CD4-positive, alpha-beta T cell treated with Interleukin-10 for 1 hour (primary cell): ENCODE measurements at regions not wholly inside any gene's neighbourhood (a gene's known extent, or its start where the extent isn't known, plus 50 kb on each side); places are given as distances from the start of the nearest gene placed in this dataset.
"Not testable (repeated sequence)": the region's sequence is repeated elsewhere in the genome, so short reads cannot be mapped to it uniquely, and the experiment has no call there.

ENCODE experiments used
- DNase-seq: peaks from one replicate; pipeline ENCODE4 v3.0.0-alpha.2; 2020

DNA sequence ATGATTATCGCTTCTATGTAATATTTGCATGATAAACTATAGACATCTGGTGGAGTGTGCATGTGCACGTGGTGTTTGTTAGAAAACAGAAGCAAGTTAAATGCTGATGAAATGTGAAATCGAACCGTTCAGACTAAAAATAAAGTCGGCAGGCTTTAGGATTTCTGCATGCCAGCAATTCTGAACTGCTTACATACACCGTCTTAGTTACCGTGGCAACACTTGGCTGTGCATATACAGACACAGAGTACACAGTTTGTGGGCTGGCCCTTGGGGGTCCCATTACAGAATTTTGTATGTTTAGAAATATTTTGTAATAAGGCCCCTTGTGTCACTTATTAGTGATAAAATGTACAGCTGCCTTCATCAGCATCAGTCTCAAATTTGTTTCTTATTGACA, 605.5 kb downstream of the RBFOX1 start:
- DNase-seq: no peak

DNA sequence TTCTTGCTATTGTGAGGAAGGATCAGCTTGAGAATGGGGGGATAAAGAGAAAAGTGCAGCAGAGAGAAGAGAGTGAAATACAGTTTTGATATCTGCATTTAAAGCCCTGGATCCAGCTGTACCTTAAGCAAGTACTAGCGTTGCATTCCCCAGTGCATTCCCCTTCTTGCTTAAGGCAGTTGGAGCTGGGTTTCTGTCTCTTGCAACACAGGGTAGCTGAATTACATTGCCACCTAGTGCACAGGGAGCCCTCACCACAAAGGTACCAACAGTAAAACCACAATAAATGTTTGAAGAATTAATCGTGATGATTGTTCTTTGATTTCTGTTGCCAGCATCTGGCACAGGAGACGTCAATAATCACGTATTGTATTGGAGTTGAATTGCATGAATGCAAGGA, 588.7 kb downstream of the RBFOX1 start:
- DNase-seq: no peak

DNA sequence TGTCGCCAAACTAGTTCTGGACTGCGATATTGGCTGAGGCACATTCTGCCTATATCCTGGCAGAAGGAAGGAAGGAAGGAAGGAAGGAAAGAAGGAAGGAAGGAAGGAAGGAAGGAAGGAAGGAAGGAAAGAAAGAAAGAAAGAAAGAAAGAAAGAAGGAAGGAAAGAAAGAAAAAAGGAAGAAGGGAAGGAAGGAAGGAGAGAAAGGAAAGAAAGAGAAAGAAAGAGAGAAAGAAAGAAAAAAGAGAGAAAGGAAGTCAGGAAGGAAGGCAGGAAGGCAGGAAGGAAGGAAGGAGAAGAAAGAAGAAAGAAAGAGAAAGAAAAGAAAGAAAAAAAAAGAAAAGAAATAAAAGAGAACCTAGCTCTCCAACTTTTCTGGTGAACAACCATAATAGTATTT, 587.1 kb downstream of the RBFOX1 start:
- no peak for DNase-seq

DNA sequence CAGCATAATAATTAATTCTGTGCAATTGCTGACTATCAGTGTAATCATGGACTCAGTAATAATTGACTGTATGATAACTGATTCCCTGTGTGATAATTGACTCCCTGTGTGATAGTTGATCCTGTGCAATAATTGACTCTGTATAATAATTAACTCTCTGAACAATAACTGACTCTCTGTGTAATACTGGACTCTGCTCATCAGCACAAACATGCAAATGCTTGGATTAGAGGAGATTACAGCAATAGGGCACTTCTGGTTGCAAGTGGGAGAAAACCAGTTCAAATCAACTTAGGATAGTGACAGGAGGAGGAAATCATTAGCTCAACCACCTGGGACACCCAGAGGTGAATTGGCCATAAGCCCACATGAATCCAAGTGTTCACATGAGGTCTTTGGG, 582.1 kb downstream of the RBFOX1 start:
- DNase-seq: no peak

DNA sequence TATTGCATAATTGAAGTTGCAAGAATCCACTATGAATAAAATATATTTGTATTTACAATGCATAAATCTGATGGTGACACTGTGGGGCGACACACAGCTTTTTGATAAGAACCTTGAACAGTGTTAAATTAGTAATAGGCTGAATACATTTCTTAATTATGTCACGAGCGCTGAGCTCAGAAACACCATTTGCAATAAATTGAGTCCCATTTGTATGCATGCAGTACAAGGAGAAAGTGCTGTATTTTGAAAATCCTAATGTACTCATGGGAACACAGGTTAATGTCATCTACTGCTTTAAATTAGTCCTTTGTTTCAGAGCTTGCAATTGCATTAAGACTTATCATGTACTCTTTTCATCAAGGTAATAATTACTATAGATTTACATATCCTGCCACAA, 579.5 kb downstream of the RBFOX1 start:
- no peak for DNase-seq

DNA sequence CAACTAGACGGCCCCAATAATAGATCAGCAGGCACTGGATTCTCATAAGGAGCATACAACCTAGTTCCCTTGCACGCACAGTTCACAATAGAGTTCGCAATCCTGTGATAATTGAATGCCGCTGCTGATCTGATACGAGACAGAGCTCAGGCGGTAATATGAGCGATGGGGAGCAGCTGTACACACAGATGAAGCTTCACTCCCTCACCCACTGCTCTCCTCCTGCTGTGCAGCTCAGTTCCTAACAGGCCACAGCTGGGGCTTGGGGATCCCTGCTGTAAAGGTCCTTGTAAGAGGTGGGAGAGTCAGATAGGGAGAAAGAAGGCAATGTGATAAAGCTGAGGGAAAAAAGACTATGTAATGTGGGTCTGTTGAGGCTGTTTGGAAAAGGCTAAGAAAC, 577.5 kb downstream of the RBFOX1 start:
- DNase-seq: no peak

DNA sequence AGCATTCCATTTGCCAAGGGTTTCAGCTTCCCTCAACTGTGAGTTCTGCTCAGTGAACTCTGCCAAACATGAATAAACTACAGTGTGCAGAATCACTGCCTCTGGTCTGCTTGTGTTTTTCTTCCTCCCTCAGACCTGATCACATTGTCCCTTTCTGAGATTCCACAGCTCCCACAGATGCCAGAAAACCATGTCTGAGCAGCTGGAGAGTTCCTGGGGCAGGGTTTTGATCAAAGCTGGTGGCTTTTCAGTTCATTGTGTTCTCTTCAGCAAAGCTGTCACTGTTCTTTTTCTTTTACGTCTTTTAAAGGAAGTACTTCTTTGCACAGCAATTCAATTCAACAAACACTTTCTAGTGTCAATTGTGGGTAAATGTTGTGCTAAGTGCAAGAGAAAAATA, 555.8 kb downstream of the RBFOX1 start:
- no peak for DNase-seq

DNA sequence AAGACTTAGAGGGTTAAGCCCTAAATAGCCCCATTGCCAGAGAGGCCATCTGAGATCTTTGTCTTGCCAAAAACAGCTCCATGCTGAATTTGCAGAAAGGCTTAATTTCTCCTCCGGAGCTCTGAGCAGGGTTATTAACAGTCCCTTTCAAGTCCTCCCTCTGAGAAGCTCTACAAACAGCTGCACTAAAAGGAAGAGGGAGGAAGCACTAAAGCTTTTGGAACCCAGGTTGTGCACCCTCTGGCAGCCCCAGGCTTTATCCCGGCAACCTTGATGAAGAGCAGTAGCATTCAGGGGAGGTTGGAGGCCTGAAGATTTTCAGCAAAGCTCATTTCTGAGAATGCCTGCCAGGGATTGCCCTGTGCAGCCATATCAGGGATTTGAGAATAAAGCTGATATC, 554.7 kb downstream of the RBFOX1 start:
- DNase-seq: no peak

DNA sequence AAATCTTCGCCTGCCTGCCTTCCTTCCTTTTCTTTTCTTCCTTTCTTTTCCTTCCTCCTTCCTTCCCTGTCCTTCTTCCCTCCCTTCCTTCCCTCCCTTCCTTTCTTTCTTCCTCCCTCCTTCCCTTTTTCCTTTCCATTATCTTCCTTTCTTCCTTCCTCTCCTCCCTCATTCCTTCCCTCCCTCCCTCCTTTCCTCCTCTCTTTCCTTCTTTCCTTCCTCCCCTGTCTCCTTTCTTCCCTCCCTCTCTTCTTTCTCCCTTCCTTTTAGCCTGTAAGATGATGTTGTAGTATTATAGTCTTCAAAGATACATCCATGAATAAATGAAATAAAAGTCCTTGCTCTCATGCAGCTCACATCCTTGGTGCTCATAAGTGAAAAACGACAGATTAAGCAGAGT, 539.3 kb downstream of the RBFOX1 start:
- DNase-seq: no peak

DNA sequence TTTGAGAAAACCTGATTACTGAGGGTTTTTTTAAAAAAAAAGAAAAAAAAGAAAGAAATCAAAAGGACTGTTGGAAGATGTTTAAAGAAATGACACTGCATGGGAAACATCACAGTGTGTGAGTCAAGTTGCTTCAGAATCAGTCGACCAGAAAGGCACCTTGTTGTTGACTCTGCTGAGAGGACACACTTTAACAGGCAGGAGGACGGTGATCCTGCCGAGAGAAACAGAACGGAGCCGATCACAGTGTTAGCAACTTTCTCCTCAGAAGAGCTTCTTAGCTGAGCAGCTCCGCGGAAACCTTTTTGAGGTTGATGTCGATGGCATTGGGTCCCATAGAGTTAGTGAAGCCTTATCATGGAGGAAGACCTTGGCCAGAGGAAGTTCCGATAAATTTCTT, 538.7 kb downstream of the RBFOX1 start:
- no peak for DNase-seq

DNA sequence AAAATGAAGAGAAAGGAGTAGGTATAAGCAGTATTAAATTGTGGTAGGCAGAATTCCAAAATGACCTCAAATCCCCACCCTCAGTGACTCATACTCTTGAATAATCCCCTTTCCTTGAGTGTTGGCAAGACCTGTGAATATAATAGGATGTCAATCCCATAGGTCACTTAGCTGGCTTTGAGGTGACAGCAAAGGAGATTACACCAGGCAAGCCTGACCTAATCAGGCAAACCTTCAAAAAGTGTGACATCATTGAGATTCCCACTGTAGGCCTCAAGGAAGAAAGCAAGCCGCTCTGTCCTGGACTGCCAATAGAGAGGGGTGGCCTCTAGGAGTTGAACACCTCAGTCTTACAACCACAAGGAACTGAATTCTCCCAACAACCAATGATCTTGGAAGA, 535.2 kb downstream of the RBFOX1 start:
- no peak for DNase-seq

DNA sequence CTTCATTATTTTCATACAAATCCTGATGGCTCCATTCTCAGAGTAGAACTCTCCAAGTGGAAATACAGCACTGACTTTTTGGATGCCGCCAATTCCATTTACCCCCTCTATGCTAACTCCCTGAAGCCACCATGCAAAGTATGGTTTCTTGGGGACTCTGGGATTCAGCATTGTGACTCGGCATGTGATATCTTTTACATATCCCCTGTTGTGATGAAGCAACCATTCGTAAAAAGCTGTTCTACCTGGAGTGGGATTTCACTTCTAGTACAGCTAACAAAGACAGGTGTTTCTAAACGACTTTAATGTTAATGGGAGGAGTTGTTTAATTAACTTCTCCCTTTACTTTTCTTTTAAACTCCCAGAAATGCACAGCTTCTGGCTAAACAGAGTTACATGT, 533.5 kb downstream of the RBFOX1 start:
- DNase-seq: no peak

DNA sequence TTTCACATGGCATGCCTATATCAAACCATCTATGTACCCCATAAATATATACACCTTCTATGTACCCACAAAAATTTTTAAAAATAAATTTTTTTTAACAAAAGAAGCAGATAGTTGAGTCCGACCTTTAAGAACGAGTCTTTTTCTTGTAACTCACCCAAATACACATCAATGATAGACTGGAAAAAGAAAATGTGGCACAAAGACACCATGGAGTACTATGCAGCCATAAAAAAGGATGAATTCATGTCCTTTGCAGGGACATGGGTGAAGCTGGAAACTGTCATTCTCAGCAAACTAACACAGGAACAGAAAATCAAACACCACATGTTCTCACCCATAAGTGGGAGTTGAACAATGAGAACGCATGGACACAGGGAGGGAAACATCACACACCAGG, 532.7 kb downstream of the RBFOX1 start:
- not testable (repeated sequence) for DNase-seq

DNA sequence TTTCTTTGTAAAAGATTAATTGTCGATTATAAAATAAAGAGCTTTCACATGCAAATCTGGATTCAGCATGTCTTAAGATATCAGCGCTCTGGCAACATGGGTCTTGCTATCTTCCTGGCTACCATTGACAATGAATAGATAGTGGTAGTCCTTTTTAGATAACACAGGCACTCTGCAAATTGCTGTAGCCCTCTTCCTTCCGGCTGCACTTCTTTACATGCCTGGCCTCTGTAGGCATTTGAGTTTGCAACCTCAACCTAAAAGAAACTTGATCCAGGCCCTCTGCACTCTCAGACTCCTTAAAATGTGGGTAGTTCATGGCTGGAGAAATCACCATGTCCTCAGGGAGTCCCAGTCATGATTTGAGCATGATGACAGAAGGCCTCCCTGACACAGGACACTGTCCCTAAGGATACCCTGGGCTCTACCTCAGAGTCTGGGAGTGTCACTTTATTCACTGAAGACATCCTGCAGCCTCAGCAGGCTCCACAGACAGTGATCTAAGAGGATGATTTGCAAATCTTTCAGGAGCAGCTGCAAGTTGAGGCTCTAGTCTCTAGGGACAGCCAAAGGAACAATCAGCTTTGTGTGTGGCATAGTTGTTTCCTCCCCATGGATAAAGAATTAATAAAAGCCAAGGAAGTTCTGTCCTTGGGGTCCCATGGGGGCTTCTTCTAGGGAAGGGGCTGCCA, 529.4 kb downstream of the RBFOX1 start:
- DNase-seq: no peak

DNA sequence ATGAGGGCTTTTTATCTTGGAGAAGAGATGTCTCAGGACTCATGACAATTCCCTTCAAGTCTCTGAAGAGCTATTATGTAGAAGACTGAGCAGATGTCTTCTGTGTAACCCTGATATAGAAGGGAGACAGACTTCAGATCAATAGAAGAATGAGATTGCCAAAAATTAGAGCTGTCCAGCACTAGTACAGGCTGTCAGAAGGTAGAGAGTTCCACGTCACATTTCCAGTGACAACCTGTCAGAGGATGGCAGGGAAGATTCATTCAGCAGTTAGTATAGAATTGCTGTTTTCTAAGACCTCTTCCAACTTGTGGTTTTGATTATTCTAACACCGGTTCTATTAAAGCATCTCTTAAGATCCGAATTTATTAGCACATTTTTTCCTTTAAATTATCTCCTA, 520.6 kb downstream of the RBFOX1 start:
- DNase-seq: no peak

DNA sequence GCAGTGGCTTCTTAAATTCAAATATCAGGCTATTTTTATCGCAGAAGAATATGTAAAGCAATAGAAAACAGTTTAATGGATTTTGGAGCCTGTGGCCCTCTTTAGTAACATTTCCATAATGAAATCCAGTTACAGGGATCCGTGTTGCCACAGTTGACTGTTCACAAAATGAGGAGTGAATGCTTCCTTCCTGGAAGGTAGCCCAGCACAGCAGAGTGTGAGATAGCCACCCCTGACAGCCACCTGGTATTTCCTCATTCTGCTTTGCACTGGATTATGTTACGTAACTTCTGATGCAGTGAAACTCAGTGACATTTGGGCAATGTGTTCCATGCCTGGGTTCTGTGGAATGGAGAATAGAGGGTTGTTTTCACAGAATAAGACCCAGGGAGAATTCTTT, 517.2 kb downstream of the RBFOX1 start:
- DNase-seq: no peak

DNA sequence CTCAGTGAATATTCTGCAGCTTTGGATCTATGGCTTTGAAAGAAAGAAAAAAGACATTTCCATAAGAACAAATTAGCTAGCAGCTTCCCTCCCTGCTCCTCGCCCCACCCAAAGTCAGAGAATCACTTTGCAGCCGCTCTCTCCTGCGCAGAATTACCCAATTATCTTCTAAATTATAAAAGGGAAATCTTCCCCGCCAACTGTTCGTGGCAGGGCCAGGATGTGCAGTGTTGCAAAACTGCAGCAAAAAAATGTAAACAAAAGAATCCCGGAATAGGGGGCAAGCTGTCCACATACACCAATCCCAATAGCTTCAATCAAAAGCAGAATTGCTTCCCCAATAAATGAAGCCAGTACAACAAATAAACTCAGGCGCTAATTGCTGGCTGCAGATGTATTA, 510.6 kb downstream of the RBFOX1 start:
- no peak for DNase-seq

DNA sequence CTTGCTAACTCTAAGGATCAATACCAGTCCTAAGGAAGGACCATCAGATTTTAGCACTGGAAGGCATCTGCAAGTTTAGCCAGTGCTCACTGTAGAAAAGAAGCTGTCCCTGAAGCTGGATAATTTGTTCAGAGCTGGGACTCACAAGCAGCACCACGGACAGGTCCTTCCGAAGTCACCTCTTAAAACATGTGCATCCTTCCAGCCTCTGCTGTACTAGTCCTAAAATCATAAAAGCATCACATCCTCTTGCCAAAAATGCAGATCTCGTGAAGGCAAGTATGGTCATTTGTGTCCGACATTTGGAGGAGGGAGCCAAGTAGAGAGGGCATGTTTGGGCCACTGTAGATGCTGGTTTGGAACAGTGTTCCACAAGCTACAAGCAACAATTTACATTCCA, 506.9 kb downstream of the RBFOX1 start:
- DNase-seq: no peak

DNA sequence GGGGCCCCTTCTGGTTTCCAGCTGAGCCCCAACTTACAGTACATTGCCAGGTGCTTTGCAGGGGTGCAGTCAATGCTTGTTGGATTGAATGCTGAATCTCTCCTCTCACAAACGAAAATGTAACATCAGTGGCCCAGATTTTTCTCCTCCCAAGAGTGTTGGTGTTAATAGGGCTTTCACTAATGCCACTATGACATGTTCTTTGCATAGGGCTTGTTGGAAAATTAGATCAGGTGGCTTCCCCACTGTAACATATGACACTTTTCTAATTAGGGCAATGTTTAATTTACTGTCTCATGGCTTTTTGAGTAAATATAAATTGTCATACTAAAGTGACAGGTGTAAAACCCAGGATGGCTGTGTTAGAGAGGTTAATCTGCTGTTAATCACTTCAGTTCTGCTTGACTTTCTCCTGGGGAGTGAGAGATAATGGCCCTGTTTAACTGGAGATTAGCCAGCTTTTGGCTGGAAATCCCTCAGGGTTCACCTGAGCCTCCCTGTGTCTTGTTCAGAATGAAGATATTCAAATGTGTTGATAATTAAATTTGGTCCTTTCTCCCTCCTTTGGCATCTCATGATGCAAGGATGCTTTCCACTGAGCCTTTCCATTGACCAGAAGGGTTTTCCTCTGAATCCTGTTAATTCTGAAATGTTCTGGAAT, 502.3 kb downstream of the RBFOX1 start:
- DNase-seq: no peak

DNA sequence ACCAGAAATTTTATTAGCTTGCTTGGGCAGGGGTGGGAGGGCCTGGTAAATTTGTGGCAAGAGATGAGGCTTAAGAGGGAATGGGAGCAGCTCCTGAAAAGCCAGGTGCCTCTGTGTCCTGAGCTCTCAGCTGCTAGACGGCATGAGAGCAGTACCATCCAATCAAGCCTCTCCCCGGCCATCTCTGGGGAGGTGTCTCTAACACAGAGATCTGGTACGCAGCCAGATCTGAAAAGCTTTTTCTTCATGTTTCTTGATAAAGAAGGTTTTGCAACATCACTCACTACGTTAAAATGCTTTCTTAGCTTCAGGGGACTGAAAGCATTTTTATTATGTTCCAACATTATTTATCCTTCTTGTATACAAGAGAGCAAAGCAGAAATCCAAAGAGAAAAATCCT, 488.2 kb downstream of the RBFOX1 start:
- no peak for DNase-seq

DNA sequence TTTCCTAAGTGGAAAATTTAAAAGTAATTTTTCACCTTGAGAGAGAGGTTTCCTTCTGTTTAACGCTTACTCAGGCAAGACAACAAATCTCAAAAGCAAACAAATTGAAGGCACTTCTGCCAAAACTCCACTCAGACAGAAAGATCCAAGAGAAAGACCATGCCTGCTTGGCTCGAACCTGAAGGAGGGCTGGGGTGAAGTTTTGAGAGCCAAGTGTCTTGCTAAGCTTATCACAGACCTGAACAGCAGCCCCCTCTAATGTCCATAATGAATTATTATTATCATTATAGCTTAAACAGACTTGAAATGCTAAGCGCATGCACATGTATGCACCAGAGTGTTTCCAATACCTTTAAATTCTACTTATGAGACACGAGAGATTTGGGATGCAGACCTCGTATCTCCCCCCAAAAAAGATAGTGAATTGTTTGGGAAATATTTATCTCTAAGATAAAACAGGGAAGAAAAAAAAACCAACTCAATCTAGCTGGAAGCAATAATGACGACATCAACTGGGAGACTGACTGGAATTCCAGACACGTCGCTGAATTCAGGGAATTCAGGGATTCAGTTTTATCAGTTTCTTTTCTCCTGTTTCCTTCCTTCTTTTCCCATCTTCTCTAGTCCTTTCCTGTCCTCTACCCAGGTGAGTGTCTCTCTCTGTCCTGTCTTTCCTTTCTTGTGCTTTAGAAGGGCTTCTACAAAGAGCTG, 473.2 kb downstream of the RBFOX1 start:
- DNase-seq: no peak

DNA sequence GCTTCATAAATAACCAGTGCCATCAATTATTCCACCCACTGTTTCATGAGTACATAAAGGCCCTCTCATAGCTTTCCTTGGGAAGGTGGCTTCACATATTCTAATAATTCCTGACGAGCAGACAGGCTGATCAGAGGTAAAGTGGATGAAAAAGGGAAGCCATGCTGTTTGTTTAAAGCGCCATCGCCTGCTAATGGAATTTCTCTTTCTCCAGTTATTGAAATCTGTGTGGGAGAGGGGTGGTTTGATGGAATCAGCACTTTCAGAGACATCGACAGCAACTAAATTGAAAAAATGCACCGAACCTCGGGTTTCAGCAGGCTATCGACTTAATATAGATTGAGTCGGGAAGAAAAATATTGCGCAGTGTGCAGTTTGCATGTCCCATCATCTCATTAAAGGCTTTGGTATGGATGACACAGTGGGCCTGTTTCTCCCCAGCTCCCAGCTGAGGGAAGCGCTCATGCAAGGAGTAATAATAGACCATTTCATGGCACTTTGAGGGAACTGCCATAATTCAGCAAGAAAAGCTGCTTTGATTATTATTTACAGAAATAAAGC, 472.1 kb downstream of the RBFOX1 start:
- no peak for DNase-seq

DNA sequence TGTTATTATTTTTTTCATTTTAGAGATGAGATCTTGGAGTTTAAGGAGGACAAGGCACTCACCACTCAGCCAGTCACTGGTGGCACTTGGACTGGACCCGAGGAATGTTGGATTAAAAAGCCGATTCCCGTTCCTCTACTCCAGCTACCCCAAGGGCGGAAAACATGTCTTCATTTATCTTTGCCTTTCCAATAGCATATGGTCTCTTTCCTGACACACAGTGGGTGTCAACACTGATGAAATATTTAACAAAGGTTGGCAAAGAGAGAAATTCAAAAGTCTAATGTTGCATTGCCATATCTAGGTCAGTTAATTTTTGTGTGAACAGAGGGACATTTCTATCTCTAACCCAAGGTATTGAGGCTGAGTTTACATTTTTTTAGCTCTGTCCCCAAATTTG, 459.7 kb downstream of the RBFOX1 start:
- no peak for DNase-seq

DNA sequence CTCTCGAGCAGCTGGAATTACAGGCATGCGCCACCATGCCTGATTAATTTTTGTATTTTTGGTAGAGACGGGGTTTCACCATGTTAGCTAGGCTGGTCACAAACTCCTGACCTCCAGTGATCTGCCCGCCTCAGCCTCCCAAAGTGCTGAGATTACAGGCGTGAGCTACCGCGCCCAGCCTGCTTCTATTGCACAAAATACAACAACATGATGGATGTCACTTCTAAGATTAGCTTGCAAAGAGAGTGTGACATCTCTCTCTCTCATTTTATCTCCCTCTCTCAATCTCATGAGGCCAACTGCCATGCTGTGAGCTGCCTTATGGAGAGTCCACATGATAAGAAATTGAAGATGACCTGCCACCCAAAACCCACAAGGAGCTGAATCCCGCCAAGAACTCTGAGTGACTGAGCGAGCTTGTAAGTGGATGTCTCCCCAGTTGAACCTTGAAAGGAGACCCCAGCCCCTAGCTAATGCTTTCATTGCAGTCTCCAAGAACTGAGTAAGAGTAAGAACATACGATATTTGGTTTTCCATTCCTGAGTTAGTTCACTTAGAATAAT, 458.5 kb downstream of the RBFOX1 start:
- no peak for DNase-seq
